CD4-positive, alpha-beta T cell treated with Interleukin-2 at 100 ng/mL for 4 hours (primary cell): ENCODE measurements at regions not wholly inside any gene's neighbourhood (a gene's known extent, or its start where the extent isn't known, plus 50 kb on each side); places are given as distances from the start of the nearest gene placed in this dataset.
A peak's percentile ranks its signal among the peaks of the same experiment; 100 is the strongest.
"Not testable (repeated sequence)": the region's sequence is repeated elsewhere in the genome, so short reads cannot be mapped to it uniquely, and the experiment has no call there.

ENCODE experiments used
- DNase-seq: peaks from one replicate; pipeline ENCODE4 v3.0.0-alpha.2; 2020; ENCODE audit warnings: low spot score

DNA sequence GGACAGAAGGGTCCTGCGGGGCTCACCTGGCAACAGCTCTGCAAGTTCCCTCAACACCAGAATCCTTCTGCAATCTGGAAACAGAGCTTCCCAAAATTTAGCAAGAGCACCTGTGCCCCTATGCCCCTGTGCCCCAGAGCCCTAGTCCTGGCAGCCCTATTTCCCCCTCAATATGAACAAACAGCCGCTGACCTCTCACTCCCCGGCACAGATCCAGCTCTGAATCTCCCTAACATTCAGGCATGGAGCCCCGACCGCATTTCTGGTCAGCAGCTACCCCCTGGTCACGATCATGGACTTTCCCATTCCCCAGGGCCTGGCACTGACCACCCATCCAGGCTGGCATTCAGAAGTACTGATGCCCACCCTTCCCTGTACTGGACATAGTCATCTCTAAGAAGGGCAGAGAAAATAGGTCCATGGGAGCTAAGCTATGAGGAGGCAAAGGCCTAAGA, 110.8 kb upstream of the SMURF2 start:
- no peak for DNase-seq

DNA sequence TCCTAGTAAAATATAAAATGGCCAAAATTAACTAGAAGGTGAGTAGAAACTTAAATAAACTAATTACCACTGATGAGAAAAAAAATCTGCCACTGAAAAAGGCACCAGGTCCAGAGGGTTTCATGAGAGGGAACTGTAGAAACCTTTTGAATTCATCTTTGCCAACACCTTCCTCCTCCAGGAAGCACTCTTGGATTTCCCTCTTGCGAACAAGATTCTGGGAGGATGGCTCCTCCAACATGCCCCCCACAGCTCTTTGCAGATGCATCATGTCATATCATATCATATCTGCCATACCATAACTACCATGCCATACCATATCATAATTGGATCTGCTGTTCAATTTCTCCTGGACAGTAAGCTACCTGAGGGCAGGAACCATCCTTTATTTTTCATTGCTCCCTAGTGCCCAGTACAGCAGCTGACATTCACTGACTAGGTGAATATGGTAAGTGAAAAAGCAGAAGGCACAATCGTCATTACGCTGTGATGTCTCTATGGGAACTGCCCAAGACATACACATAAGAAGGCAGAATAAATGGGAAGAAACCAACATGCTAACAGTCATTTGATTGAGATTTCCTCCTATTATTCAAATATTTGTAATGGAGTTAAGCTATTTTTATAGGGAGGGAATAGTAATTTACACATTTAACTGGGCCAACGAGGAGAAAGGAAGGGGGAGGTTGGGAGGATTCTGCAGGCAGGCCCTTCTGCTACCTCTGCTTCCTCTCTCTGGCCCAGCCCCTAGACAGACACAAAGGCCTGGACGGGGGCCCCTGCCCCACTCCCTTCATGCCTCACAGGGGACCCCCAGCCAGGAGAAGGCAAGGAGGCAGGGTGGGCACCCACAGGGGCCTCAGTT, 110.1 kb upstream of the SMURF2 start:
- no peak for DNase-seq

DNA sequence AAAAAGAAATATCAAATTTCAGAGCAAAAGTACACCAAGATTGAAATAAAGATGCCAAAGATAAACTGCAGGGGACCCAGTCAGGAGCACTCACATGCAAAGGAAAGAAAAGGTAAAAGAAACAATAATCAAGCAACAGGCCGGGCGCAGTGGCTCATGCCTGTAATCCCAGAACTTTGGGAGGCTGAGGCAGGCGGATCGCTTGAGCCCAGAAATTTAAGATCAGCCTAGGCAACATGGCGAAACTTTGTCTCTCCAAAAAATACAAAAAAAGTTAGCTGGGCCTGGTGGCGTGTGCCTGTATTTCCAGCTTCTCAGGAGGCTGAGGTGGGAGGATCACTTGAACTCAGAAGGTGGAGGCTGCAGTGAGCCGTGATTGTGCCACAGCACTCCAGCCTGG, 107.6 kb upstream of the SMURF2 start:
- DNase-seq, result no peak

DNA sequence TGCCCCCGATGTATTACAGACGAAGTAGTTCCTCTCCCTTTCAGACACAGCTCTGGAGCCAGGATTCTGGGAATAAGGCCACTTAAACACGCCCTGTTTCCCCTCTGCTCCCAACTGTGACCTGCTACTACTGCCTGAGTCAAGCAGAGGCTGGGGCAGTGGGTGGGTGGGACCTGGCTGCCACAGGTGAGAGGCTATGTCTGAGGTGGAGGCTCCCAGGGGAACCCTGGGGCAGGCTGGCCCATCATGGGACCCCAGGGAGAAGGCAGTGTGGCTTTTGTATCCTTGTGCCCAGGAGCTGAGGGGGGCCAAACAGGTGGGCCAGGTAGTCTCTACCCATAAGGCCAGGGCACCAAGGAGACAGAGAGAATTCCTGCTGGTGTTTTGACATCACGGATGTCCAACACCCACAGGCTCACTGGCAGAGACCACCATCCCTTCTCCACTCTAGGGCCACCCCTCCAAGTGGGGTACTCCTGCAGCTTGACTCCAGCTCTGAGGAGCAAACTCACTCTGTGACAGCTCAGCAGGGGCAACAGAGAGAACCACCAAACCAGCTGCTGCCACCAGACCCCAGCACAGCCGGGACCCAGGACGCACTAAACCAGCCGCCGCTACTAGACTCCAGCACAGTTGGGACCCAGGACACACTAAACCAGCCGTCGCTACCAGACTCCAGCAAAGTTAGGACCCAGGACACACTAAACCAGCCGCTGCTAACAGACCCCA, 105.3 kb upstream of the SMURF2 start:
- DNase-seq, result no peak

DNA sequence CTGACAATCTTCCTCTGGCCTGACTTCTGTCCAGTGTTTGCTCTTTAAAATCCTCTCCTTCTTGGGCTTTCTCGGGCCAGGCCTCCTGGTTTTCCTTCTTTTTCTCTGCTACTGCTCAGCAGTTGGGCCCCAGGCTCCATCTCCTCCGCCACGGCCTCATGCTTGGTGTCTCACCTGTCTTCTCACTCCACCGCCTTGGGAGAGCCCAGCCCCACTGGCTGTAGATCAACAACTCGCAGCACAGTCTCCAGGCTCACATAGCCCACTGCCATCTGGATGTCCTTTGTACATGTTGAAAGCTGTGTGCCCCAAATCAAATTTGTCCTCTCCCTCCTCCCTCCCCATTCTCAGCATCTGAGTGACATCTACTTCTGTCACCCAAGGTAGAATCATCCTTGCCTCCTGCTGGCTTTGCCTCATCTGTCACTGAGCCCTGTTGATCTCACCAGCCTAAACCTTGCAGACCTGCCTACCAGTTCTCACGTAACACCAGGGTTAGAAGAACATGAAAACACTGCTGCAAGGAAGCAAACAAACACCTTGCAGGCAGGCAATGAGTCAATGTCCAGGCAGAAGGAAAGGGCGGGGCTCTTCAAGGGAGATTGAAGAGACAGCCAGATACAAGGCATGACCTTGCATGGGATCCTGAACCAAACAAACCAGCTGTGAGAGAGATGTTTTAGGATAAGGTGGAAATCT, 103.2 kb upstream of the SMURF2 start:
- DNase-seq, result no peak

DNA sequence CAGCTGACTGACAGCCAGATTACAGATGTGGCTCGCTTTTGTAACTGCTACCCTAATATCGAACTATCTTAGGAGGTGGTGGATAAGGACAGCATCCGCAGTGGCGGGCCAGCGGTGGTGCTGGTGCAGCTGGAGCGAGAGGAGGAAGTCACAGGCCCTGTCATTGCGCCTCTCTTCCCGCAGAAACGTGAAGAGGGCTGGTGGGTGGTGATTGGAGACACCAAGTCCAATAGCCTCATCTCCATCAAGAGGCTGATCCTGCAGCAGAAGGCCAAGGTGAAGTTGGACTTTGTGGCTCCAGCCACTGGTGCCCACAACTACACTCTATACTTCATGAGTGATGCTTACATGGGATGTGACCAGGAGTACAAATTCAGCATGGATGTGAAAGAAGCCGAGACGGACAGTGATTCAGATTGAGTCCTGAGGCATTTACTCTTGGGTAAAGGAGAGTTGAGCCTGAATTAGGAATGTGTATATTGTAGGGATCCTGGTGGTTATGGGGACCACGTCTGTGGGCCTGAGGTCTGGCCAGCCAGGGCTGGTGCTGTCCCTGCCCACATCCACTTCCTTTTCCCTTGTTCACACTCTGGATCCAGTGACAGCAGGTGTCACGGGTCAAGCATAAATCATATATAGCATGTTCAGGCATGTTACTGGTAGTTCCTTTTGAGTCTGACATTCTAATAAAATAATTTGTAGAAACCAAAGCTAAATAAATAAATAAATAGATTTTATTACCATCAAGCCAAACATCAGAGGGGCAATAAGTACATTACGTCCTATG, 89.0 kb upstream of the SMURF2 start:
- no peak for DNase-seq

DNA sequence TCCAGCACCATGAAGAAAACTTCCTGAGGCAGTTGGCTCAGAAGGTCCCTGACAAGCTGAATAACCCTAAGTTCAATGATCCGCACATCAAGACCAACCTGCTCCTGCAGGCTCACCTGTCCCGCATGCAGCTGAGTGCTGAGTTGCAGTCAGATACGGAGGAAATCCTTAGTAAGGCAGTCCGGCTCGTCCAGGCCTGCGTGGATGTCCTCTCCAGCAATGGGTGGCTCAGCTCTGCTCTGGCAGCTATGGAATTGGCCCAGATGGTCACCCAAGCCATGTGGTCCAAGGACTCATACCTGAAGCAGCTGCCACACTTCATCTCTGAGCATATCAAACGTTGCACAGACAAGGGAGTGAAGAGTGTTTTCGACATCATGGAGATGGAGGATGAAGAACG, 88.4 kb upstream of the SMURF2 start:
- DNase-seq, result no peak

DNA sequence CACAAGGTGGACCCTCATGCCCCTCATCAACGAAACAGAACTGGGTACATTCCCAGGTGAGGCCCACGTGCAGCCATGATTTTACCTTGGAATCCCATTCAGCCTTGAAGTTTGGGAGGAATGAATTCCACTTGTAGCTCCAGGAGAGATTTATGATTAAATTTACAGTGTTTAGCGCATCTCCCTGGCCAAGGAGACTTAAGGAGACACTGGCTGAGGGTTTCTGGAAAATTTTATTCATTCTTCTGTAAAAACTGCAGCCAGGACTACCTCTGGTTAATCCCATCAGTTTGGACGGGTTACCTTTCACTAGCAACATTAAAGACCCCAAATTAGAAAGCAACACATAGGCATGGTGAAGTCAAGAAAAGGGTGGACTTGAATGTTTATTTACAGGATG, 87.2 kb upstream of the SMURF2 start:
- no peak for DNase-seq

DNA sequence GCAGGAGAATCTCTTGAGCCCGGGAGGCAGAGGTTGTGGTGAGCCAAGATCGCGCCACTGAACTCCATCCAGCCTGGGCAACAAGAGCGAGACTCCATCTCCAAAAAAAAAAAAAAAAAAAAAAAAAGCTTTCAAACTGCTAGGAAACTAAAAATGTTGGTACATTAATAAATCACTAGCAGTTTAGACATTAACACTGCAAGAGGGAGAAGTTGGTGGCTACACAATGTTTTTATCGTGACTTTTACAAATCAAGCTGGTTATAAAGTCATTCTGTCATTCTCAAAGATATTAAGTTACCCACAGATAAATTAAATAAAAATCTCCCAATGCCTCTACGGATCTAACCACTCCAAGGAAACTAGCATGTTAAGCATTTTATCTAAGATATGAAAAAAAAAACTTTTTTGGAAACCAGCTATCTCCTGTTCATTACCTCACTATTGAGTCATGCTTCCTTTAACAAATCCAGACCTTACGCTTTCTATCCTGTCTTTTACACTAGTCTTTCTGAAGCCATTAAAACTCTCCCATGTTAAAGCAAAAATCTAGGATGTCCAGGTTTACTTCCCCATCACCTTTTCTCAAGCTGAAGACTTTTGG, 85.9 kb upstream of the SMURF2 start:
- no peak for DNase-seq

DNA sequence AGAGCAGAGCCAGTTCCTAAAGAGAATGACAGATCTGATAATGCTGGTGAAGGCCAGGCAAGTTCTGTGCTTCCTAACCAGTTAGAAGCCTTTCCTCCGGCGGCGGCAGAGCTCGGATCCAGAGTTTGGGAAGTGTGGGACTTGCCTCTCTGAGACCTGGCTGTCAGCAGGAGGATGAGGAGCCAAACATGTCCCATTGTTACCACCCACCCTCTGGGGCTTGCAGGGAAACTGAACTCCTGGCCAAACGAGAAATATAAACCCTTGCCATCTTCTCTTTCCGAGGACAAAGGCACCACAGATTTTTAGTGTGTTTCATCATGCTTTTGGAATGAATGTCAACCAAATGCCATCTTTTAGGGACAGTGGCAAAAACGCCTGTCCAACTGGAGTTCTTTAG, 80.2 kb upstream of the SMURF2 start:
- DNase-seq, result no peak

DNA sequence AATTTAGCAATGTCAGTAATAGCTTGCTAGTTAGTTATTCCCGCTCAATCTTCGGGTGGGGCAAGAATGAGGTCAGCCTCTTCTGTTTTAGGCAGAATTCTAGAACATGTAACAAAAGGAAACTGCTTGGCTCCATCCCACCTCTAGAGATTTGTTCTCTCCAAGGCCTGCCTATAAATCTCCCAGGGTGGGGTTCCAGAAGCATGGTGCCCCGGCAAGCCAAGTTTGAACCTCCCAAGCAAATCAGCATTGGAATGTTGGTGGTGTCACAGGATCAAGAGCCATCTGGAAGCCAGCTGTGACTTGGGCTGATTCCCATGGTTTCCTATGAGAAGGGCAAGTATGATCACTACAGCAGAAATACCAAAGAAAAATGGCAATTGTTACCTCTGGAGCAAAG, 79.8 kb upstream of the SMURF2 start:
- not testable (repeated sequence) for DNase-seq

DNA sequence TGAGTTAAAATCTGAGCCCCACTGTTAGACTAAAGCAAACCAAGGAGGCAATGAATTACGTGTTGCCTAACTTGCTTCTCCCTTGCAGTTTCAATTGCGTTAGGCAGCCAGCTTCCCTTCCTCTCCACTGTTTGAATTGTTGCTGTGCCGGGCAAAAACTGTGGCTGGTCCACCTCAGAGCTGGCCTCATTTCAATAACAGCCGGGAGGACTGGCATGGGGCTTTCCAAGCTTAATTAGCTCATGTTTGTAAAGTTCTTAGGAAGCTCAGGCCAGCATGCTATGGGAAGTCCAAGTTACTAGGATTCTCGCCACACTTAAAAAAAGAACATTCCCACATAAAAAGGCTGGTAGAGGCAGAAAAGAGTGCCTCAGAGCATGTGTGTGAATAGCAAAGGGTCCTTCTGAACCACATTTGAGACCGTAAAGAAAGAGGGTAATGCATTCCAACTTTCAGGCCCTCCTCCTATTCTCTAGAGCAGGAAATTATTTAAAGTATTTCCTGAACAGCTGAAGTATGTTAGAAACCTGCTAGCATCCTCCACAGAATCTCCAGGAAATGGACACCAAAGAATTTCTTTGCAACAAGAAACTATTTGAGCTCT, 79.0 kb upstream of the SMURF2 start:
- DNase-seq, result no peak

DNA sequence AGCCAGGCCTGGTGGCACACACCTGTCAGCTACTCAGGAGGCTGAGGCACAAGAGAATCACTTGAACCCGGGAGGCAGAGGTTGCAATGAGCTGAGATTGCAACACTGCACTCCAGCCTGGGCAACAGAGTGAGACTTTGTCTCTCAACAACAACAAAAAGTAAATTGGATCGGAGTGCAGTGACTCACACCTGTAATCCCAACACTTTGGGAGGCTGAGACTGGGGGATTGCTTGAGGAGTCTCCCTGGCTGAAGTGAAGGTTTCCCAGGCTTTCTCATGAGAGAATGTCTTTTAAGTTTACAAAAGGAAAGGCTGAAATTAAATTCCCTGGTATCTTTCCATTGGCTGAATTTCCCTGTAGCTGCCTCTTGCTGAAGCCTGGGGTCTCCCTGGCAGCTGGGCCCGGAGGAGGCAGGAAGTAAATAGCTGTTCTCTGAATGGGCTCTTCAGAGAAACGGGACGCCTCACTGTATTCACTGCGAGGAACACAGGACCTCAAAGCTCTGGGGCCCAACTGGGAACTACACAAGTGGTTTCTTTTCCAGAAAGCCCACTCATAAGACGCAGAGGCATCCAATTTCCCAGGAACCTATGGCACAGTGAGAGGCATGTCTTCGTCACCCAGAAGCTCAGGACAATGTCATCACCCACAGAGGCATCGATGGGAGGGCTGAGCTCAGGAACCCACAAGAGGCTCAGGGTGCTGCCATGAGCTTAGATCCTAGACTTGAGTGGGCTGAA, 77.4 kb upstream of the SMURF2 start:
- DNase-seq, result no peak

DNA sequence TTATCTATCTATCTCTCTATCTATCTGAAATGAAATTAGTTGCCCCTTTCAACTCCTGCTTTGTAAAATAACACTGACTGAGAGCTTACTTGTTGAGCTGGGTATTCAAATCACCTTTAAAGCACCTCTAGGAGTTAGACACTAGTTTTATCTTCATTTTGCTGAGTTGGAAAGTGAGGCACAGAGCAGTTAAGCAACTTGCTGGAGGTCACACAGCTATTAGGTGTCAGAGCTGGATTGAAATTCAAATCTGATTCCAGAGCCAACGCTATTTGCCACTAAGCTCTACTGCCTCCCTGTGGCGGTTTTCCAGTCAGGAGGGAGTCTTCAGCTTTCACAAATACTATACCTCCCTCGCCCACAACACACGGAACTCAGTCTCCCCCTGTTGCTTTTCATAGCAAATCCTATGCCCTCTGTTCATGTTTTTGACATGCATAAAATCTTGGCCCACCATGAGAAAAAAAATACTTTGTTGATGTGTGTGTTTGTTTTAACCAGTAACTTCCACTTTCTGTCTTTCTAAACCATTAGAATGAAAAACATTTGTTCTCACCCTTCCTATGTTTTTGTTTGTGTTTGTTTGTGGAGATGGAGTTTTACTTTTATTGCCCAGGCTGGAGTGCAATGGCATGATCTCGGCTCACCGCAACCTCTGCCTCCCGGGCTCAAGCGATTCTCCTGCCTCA, 74.8 kb upstream of the SMURF2 start:
- DNase-seq, result peak; percentile 65

DNA sequence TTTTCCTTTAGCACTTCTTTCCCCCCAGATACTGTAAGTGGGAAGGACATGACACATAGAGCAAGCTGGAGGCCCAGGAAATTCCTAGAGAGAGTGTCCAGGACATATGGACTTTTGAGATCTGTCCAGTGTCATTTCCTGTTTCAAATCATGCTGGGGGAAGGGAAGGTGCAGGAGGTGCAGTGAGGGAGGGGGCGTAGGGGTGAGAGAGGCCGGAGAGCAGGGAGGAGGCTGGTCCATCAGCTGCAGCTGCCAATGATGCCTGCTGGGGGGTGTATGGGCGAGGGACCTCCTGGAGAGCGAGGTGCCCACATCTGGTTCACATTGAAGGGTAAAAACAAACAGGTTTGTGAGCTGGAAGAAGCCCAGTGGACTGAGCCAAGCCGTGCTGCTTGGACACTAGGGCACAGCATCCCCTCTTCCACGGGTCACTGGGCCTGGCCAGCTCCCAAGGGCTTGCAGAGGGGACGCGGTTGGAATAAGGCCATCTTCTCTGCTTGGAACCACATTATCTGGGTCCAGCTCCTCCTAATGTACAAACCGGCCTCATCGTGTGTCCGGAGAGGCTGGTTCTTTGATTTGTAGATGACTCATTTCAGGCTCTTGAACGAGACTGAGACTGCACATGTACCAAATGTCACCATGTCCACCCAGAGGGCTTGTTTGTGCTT, 70.4 kb upstream of the SMURF2 start:
- no peak for DNase-seq

DNA sequence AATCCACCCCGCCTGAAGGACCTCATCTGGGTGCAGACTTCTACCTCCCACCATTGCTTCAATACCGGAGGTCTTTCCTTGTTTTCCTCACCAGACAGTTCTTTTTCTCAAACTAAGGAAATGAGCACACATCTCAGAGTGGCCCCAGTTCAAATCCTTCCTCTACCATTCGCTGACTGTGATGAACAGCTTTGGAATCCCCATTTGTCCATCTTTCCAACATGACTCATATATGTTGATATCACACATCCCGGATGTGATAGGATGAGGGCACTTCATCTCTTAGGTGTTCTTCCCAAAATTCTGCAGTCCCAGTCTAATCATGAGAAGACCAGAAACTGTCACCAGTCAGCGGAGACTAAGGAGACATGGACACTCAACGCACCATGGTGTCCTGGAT, 67.9 kb upstream of the SMURF2 start:
- not testable (repeated sequence) for DNase-seq

DNA sequence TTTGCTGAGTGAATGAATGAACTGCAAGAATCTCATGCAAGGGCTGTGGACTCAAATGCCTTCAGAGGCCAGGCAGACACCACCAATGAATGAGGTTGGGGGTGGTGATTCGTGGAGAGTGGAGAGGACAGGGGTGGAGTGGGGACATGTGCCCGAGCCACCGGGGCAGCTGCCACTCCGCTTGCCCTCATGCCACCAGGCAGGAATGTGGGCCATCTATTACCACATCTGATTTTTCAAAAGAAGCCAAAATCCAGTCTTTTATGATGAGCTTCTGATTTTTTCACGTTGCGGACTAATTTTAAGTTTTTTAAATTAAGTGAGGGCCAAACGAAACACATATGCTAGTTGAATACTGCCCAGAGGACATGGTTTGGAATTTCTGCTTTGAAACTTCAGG, 67.1 kb upstream of the SMURF2 start:
- no peak for DNase-seq

DNA sequence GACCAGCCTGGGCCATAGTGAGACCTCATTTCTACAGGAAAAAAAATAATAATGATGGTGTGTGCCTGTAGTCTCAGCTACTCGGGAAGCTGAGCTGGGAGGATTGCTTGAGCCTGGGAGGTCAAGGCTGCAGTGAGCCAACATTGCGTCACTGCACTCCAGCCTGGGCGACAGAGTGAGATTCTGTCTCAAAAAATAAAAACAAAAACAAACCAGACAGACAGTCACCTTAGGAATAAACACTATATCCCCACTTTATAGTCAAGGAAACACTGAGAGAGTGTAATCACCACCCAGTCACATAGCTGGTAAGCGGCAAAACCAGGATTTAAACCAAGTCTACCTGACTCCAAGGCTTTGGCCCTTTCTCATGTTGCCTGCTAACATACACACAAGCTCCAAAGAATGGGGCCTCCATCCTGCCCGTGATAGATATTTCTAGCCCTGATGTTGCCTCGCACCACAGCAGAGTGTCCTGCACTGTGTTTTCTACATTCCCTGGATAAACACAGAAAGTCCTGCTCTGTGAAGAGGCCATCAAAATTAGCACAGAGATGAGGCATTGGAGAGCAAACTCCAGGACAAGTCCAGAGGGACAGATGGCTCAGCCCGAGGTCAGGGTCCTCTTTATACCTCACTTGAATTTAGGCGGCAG, 66.1 kb upstream of the SMURF2 start:
- DNase-seq, result no peak

DNA sequence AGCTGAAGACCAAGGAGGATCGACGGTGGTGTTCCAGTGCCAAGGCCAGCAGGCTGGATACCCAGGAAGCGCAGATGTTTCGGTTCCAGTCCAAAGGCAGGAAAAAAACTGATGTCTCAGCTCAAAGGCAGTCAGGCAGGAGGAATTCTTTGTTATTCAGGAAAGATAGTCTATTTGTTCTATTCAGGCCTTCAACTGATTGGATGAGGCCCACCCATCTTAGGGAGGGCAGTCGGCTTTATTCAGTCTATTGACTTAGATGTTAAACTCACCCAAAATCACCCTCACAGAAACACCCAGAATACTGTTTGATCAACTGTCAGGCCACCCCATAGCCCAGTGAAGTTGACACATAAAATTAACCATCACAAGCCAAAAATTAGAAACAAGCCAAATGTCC, 63.9 kb upstream of the SMURF2 start:
- not testable (repeated sequence) for DNase-seq
